ENCODE measurements at regions not wholly inside any gene's neighbourhood (a gene's known extent, or its start where the extent isn't known, plus 50 kb on each side); places are given as distances from the start of the nearest gene placed in this dataset.

GRCh38 chr4:59455751-59456150 is 1744.4 kb upstream of the ADGRL3 start:
- TF ChIP-seq GATA2 (IDR thresholded peaks at IDR 0.05; ENCODE audit: low read depth, low read length), result no peak
- no peak for TF ChIP-seq GATA3 (IDR thresholded peaks at IDR 0.05; ENCODE audit: low read depth, low read length)
